Psoas muscle (tissue), 7 donors: ENCODE measurements at regions not wholly inside any gene's neighbourhood (a gene's known extent, or its start where the extent isn't known, plus 50 kb on each side); places are given as distances from the start of the nearest gene placed in this dataset.
"Not testable (repeated sequence)": the region's sequence is repeated elsewhere in the genome, so short reads cannot be mapped to it uniquely, and the experiment has no call there.

Experiments used
- ATAC-seq, 4 donors: fragments of 200-7000 bp; cut with Tn5 transposase; one replicate each; pipeline ENCODE4 v1.9.1; 2020; ENCODE audit warnings: moderate library complexity in 3 of 4, mild to moderate bottlenecking in 2 of 4
- DNase-seq, 2 donors: peaks; one replicate each; pipeline ENCODE4 v3.0.0-alpha.2; 2020
- H3K27ac ChIP-seq: fragments of 200-600 bp; one replicate; pipeline ENCODE4 v1.8.0; 2022
- H3K27me3 ChIP-seq, 3 donors: fragments of 200-600 bp in 1 of 3; one replicate each; pipeline versions ENCODE4 v1.6.1 to v1.8.0; 2013 to 2022; ENCODE audit warnings: low read length in 2 of 3, mild to moderate bottlenecking in 2 of 3, moderate library complexity in 1 of 3; ENCODE audit not compliant: insufficient read depth in 3 of 3
- H3K36me3 ChIP-seq, 2 donors: fragments of 200-600 bp in 1 of 2; one replicate each; pipeline versions ENCODE4 v1.6.1 to v1.8.0; 2013 to 2022; ENCODE audit warnings: low read depth in 1 of 2, mild to moderate bottlenecking in 1 of 2, moderate library complexity in 1 of 2; ENCODE audit not compliant: insufficient read depth in 1 of 2
- H3K4me1 ChIP-seq: fragments of 200-600 bp; one replicate; pipeline ENCODE4 v1.8.0; 2022
- H3K4me3 ChIP-seq: fragments of 200-600 bp; one replicate; pipeline ENCODE4 v1.8.0; 2022; ENCODE audit warnings: mild to moderate bottlenecking
- H3K9me3 ChIP-seq: fragments of 200-600 bp; one replicate; pipeline ENCODE4 v1.8.0; 2022
- WGBS, 3 donors: extraction: QIAGEN DNeasy Blood & Tissue Kit; methylation state at CpG; one replicate each; pipeline versions ENCODE4 v1.1.6 to v1.1.7; 2013; 5-methylcytosine and 5-hydroxymethylcytosine counted together
- intact Hi-C, 2 donors: fragments of 100-400 bp; cut with DNase I; formaldehyde crosslinking; loops; one replicate each; pipeline versions ENCODE4 v1.11.0 to v1.14.2; 2022
- TF ChIP-seq, protein P1 (sequence below): fragments of 200-600 bp; IDR thresholded peaks from one replicate; pipeline ENCODE4 v1.8.0; 2022; ENCODE audit warnings: antibody characterized with exemption
- donor health status: healthy with polysubstance abuse.
- donor health status: DM: no; HTN: no; CAD: no; lungs with moderate emphysema.
- donor health status: Bipolar disorder and iron deficiency.
- donor health status: healthy.
- donor health status: DM: yes; HTN: yes; CAD: no.
- donor health status: DM: no; HTN: no; CAD: no.
- donor health status: DM: yes; HTN: yes; CAD: no.

DNA sequence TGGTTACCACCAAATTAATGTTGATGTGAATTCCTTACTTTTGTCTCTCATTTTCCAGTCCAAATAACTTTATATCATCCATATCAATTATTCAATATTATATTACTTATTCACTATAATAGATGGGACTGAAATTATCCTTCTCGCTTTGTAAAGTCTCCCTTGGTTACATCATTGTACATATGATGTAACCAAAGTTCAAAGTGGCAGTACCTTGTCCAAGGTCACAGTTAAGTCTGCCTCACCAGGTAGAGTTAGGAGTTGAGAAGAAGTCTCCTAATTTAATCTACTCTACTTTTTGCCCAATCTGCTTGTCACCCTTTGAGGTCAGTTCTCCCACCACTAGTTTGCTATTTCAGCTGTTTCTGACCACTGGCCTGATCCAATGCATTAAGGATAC, 83.7 kb upstream of the CLINT1 start:
- DNase-seq = no peak
- Histone ChIP-seq H3K4me1 (no peaks in the 10 kb centered on the region), H3K36me3 (no peaks in the 10 kb centered on the region), H3K27me3 (no peaks in the 10 kb centered on the region), H3K9me3 (no peaks in the 10 kb centered on the region), H3K4me3 (no peak overlapping the region), H3K27ac (no peak overlapping the region)
- ATAC-seq = no peak
- 54 to 94% (median 93%) methylated on average over 1 of the region's 1 CpG for WGBS, 3 donors
- intact Hi-C loops = no loop called here
- TF ChIP-seq, protein P1, sequence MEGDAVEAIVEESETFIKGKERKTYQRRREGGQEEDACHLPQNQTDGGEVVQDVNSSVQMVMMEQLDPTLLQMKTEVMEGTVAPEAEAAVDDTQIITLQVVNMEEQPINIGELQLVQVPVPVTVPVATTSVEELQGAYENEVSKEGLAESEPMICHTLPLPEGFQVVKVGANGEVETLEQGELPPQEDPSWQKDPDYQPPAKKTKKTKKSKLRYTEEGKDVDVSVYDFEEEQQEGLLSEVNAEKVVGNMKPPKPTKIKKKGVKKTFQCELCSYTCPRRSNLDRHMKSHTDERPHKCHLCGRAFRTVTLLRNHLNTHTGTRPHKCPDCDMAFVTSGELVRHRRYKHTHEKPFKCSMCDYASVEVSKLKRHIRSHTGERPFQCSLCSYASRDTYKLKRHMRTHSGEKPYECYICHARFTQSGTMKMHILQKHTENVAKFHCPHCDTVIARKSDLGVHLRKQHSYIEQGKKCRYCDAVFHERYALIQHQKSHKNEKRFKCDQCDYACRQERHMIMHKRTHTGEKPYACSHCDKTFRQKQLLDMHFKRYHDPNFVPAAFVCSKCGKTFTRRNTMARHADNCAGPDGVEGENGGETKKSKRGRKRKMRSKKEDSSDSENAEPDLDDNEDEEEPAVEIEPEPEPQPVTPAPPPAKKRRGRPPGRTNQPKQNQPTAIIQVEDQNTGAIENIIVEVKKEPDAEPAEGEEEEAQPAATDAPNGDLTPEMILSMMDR = no peak

DNA sequence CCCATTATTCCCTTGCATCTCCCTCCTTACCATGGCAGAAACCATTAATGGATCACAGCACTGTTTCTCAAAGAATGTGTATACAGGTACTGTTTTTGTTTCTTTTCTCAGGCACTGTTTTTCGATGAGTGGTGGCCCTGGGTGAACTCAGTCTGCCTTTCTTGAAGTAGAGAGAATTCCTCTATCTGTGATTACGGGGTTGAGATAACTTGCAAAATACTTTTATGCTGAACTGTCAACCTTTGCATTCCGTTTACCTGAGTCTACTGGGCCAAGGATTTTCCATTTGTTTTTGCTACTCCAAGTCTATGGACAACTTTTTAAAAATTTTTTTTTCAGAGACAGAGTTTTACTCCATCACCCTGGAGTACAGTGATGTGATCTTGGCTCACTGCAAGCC, 82.7 kb upstream of the CLINT1 start:
- Histone ChIP-seq H3K27ac (no peak overlapping the region), H3K4me1 (no peaks in the 10 kb centered on the region), H3K36me3 (no peaks in the 10 kb centered on the region), H3K4me3 (no peak overlapping the region), H3K9me3 (no peaks in the 10 kb centered on the region), H3K27me3 (no peaks in the 10 kb centered on the region)
- DNase-seq (no peak), ATAC-seq (no peak)
- WGBS, 3 donors = 91 to 92% (median 92%) methylated on average over 3 of the region's 3 CpGs
- intact Hi-C loops = no loop called here
- TF ChIP-seq, protein P1 = no peak

DNA sequence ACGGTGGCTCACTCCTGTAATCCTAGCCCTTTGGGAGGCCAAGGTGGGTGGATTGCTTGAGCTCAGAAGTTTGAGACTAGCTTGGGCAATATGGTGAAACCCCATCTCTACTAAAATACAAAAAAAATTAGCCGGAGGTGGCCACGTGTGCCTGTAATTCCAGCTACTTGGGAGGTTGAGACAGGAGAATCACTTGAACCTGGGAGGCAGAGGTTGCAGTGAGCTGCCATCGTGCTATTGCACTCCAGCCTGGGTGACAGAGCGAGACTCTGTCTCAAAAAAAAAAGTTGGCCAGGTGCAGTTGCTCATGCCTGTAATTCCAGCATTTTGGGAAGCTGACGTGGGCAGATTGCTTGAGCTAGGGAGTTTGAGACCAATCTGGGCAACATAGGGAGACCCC, 79.2 kb upstream of the CLINT1 start:
- DNase-seq, H3K27me3 ChIP-seq, intact Hi-C loops, H3K4me1 ChIP-seq, H3K36me3 ChIP-seq, H3K9me3 ChIP-seq, H3K27ac ChIP-seq, H3K4me3 ChIP-seq, ATAC-seq: not testable (repeated sequence)
- 79 to 86% (median 81%) methylated on average over 6 of the region's 6 CpGs for WGBS, 3 donors

DNA sequence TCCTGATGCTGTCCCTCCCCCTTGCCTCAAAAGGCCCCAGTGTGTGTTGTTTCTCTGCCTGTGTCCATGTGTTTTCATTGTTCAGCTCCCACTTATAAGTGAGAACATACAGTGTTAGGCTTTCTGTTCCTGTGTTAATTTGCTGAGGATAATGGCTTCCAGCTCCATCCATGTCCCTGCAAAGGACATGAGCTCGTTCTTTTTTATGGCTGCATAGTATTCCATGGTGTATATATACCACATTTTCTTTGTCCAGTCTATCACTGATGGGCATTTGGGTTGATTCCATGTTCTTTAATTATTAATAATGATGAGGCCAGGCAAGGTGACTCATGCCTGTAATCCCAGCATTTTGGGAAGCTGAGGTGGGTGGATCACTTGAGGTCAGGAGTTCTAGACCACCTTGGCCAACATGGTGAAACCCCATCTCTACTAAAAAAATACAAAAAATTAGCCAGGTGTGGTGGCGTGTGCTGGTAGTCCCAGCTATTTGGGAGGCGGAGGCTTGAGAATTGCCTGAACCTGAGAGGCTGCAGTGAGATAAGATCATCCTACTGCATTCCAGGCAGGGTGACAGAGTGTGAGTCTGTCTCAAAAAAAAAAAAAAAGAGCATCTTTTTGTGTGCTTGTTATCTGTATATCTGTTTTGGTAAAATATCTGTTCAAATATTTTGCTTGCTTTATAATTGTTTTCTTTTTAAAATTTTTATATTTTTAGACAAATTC, 78.0 kb upstream of the CLINT1 start:
- H3K36me3 ChIP-seq, H3K4me1 ChIP-seq, H3K4me3 ChIP-seq, ATAC-seq, intact Hi-C loops, H3K9me3 ChIP-seq, H3K27ac ChIP-seq, DNase-seq, H3K27me3 ChIP-seq: not testable (repeated sequence)
- 84 to 92% (median 88%) methylated on average over 3 of the region's 3 CpGs for WGBS, 3 donors

DNA sequence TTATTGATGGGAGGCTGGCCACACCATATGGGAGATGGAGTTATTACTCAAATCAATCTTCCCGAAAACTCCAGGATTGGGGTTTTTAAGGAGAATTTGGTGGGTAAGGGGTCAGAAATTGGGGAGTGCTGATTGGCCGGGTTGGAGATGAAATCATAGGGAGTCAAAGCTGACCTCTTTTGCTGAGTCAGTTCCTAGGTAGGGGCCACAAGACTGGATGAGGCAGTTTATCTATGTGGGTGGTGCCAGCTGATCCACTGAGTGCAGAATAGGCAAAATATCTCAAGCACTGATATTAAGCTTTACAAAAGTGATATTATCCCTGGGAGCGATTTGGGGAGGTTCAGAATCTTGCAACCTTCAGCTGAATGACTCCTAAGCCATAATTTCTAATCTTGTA, 75.7 kb upstream of the CLINT1 start:
- DNase-seq (no peak), ATAC-seq (no peak)
- H3K4me3 ChIP-seq = no peak overlapping the region
- no peak overlapping the region for H3K27ac ChIP-seq
- no peaks in the 10 kb centered on the region for H3K36me3 ChIP-seq
- TF ChIP-seq, protein P1 = no peak
- 90 to 97% (median 91%) methylated on average over 3 of the region's 3 CpGs for WGBS, 3 donors
- intact Hi-C loops = no loop called here
- H3K27me3 ChIP-seq = no peaks in the 10 kb centered on the region
- no peaks in the 10 kb centered on the region for H3K4me1 ChIP-seq
- H3K9me3 ChIP-seq = no peaks in the 10 kb centered on the region

DNA sequence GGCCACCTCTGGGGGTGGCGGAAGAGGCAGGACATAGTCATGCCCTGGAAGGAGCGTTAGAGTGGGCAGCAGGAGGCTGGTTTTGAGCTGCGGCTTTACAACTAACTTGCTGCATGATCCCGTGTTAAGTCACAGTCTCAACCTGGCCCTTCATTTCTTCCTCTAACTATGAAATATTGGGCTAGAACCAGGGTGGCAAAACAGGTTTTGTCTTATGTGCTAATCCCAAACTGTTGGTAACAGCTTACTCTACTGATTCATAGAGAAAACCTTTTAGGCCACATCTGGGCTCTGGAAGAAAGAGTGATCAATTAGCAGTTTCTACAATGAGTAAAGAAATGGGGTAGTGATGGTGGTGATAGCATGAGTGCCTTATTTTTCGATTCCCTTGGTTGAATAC, 74.1 kb upstream of the CLINT1 start:
- TF ChIP-seq, protein P1 = no peak
- H3K4me1 ChIP-seq = no peaks in the 10 kb centered on the region
- no peak overlapping the region for H3K27ac ChIP-seq
- no peak for ATAC-seq
- WGBS, 3 donors = 87 to 95% (median 88%) methylated on average over 5 of the region's 5 CpGs
- DNase-seq = no peak
- H3K27me3 ChIP-seq = no peaks in the 10 kb centered on the region
- no peaks in the 10 kb centered on the region for H3K36me3 ChIP-seq
- intact Hi-C loops = no loop called here
- no peaks in the 10 kb centered on the region for H3K9me3 ChIP-seq
- no peak overlapping the region for H3K4me3 ChIP-seq
